LHCN-M2 (cell line): ENCODE measurements at regions not wholly inside any gene's neighbourhood (a gene's known extent, or its start where the extent isn't known, plus 50 kb on each side); places are given as distances from the start of the nearest gene placed in this dataset.
A peak's percentile ranks its signal among the peaks of the same experiment; 100 is the strongest.
"Not testable (repeated sequence)": the region's sequence is repeated elsewhere in the genome, so short reads cannot be mapped to it uniquely, and the experiment has no call there.

Source experiments
- DNase-seq: peaks from one replicate; pipeline ENCODE4 v3.0.0-alpha.2; 2012; ENCODE audit warnings: low read depth

- DNase-seq, result peak; percentile 67
Observed at GRCh38 chr3:27630885-27631284, 91.2 kb downstream of the EOMES start.

GRCh38 chr3:27629366-27629765 is 92.8 kb downstream of the EOMES start:
- no peak for DNase-seq

GRCh38 chr3:27628026-27628750 is 93.9 kb downstream of the EOMES start:
- DNase-seq, result no peak

DNA sequence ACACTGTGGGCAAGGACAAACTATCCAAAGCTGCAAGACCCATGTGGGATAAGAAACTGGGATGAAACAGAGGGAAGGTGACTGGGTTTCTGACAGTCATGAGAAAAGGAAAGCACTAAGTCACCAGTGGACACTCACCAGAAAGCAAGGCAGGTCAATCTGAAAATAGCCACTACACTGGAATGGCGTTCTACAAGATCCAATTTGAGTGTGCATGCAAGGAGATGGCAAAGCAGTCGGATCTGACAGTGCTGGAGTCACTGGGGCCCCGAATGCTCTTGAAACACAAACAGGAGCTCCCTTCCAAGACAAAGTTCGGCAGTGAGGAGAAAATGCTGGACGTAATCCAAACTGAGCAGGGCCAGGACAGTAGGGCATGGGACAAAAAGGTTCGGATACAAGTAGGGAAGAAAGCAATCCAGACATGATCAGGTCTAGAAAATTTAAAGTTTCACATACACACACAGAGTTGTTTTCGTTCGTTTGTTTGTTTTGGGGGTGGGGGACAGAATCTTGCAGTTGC is 95.5 kb downstream of the EOMES start:
- DNase-seq, result no peak

GRCh38 chr3:27625864-27626263 is 96.3 kb downstream of the EOMES start:
- DNase-seq, result no peak

DNA sequence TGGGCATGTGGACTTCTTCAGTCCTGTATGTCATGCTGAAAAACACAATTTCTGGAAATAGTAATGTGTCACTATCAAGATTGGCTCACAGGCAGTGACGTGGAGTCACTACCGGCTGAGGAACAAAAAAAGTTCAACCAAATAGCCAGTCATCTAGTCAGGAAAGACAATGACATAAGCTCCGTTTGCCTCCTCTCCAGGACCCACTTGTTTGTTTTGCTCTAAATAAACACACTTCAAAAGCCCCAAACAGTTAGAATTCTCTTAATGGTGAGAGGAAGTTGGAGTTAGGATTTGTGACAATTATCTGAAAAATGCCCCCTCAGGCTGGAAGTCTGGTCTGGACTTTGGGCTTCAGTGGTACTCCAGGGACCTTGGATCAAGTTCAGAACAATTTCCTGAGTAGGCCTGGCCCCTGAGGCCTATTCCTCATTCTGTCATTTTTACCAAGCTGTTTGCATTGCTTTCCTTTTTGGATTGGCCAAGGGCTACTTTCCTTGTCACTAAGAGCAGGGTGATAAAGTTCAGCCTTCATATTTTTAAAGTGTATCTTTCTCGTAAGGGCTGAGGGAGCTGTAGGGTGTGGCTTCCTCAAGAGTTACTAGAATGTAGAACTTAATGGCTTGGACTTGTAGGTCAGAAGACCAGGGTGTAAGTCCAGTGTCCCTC is 98.9 kb downstream of the EOMES start:
- no peak for DNase-seq

GRCh38 chr3:27617552-27617951 is 104.6 kb downstream of the EOMES start:
- no peak for DNase-seq

DNA sequence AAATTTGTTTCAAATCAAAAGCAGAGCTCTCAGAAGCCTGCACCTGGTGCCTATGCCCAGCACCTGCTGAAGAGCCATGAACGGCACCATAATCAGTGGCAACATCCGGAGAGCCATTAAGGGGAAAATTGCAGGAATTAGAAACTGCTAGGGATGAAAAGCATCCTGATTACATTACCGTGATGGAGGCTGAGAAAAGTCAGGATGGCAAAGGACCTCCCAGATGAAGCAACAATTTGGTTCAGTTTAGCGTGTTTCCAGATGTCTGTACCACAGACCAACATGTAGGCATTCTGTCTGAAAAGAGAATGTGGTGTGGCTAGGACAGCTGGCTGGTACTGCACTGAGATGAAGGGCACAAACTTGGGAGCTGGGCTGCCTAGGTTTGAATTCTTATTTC is 106.1 kb downstream of the EOMES start:
- DNase-seq, result no peak

- DNase-seq, result no peak
Observed at GRCh38 chr3:27615555-27615954, 106.6 kb downstream of the EOMES start.

DNA sequence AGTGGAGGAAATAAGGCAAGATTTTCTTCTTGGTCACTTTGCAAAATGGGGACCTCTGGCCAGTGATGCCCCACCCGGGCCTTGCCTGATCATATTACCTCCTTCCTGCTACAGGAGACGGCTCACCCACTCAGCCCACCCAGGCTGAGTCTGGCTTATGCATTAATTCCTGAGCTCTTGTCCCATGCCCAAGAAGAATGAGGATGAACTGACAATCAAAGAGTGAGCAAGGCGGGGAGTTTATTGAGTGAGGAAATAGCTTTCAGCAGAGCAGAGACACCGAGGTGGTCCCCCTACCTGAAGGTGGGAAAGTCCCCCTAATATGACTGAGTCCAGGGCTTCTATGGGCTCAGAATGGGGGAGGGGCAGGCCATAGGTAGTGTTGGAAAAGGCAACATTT is 107.5 kb downstream of the EOMES start:
- DNase-seq, result peak; percentile 25

- DNase-seq, result peak; percentile 47
Observed at GRCh38 chr3:27613846-27614500, 108.2 kb downstream of the EOMES start.

- no peak for DNase-seq
Observed at GRCh38 chr3:27610800-27611525, 111.2 kb downstream of the EOMES start.

GRCh38 chr3:27607370-27607769 is 114.8 kb downstream of the EOMES start:
- peak; percentile 47 for DNase-seq

DNA sequence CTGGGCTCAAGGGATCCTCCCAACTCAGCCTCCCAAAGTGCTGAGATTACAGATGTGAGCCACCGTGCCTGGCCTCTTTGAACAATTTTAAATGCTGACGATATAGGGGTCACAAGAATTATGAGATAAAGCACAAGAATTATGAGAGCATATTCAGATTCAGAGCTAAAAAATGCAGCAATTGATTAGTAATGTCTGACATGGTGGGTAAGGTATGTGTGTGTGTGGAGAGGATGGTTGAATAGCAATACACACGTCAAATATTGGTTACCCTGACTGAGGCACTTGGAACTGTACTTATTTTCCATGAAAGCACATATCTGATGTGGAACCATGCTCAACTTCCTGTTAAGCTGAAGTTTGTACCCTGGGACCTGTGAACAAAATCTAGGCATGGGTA is 115.6 kb downstream of the EOMES start:
- no peak for DNase-seq

DNA sequence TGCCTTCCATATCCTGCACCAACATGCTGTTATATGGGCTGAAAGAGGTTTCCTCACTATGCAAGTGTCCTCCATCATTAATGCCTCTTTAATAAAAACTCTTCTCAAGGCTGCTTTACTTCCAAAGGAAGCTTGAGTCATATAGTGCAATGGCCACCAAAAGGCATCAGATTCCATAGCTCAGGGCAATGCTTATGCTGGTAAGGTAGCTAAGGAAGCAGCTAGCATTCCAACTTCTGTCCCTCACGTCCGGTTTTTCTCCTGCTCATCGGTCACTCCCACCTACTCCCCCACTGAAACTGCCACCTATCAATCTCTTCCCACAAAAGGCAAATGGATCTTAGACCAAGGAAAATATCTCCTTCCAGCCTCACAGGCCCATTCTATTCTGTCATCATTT is 117.1 kb upstream of the SLC4A7 start:
- not testable (repeated sequence) for DNase-seq

GRCh38 chr3:27599741-27600140 is 115.6 kb upstream of the SLC4A7 start:
- DNase-seq, result not testable (repeated sequence)

- DNase-seq, result peak; percentile 63
Observed at GRCh38 chr3:27596921-27597320, 112.7 kb upstream of the SLC4A7 start.

DNA sequence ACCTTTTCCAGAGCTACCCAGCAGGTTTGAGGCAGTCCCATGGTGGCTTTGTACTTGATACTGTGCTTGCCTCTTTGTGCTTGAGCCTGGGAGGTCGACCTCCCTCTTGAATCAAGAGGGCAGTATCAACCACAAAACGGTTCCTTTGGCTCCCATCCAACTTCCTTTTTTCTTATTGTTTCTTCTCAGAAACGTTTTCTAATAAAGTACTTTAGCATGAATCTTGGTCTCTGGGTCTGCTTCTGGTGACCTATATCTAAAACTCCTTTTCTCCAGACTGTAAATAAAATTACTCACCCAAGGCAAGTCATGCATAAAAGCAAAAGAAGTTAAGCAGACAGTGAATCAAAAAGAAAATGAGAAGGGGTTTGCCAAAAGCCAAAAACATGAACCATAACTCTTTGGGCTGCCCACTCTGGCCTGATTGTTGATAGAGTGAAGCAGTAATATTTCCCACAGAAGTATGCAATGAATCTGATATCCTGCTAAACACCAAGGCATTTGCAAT is 112.2 kb upstream of the SLC4A7 start:
- DNase-seq, result peak; percentile 41

DNA sequence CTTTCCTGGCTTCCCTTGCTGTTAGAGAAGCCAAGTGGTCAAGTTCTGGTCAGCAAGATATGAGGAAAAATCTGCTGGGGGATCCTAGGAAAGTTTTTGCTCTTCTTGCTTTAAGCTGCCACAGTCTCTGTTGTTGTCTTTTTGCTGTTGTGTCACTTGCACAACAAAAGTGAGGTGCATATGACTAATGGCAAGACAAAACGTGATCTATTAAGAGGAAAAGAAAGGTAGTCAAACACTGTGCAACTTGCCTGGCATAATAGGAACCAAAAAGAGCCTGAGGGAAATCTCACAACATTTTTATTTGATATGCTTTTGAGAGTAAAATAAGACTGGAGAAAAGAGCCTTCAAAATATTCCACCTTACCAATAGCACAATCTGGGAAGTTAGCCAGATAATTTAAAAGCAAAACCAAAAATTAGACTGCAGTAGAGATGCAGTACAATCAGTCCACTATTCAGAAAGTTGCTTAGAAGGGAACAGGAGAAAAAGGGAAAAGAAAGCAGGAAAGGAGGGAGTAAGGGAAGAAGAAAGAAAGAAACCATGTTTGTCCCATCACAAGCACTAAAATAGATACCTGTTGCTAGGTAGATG is 110.0 kb upstream of the SLC4A7 start:
- no peak for DNase-seq

- DNase-seq, result no peak
Observed at GRCh38 chr3:27593173-27593572, 109.0 kb upstream of the SLC4A7 start.
